H1 (cell line): ENCODE measurements at regions not wholly inside any gene's neighbourhood (a gene's known extent, or its start where the extent isn't known, plus 50 kb on each side); places are given as distances from the start of the nearest gene placed in this dataset.

Source experiments
- CTCF ChIA-PET: fragments of 300-600 bp; sonication (Branson Sonifier 250); formaldehyde crosslinking; loops from one replicate; lab custom pipeline; 2021; ENCODE audit not compliant: partially characterized antibody; lab: Charles Lee
- POLR2A ChIA-PET: fragments of 300-600 bp; sonication (Branson Sonifier 250); formaldehyde crosslinking; loops from one replicate; lab custom pipeline; 2021; ENCODE audit warnings: inconsistent platforms; ENCODE audit not compliant: partially characterized antibody; lab: Charles Lee
- DNase-seq, 2 experiments: peaks; one replicate each; pipeline versions ENCODE4 v3.0.0 to v3.0.0-alpha.2; 2010 to 2022; ENCODE audit warnings: low spot score in 2 of 2, low read depth in 1 of 2, mixed read lengths in 1 of 2
- FAIRE-seq: peaks from 2 replicates; lab custom pipeline; 2011; peaks lifted over from hg19 to GRCh38; lab: Jason Lieb, UNC
- H2AFZ ChIP-seq: 2 replicates; pipeline ENCODE4 v1.8.1; 2012; ENCODE audit warnings: low read length, inconsistent platforms
- H2AK5ac ChIP-seq: 2 replicates; pipeline ENCODE4 v1.6.1; 2013; ENCODE audit warnings: low read depth, low read length
- H2BK120ac ChIP-seq: replicated peaks from 2 replicates; pipeline ENCODE3; 2013; ENCODE audit warnings: low read depth, low read length, inconsistent platforms
- H2BK12ac ChIP-seq: 2 replicates; pipeline ENCODE4 v1.6.1; 2013; ENCODE audit warnings: low read depth, low read length
- H2BK15ac ChIP-seq: 2 replicates; pipeline ENCODE4 v1.6.1; 2013; ENCODE audit warnings: low read length
- H2BK20ac ChIP-seq: 2 replicates; pipeline ENCODE4 v1.6.1; 2013; ENCODE audit warnings: low read length
- H2BK5ac ChIP-seq: 2 replicates; pipeline ENCODE4 v1.6.1; 2013; ENCODE audit warnings: low read depth, low read length
- H3K14ac ChIP-seq: 2 replicates; pipeline ENCODE4 v1.6.1; 2013; ENCODE audit warnings: inconsistent platforms; ENCODE audit not compliant: insufficient read length
- H3K18ac ChIP-seq: 2 replicates; pipeline ENCODE4 v1.6.1; 2013; ENCODE audit warnings: low read length; ENCODE audit errors: extremely low read depth
- H3K23ac ChIP-seq: 2 replicates; pipeline ENCODE4 v1.6.1; 2013; ENCODE audit warnings: inconsistent platforms; ENCODE audit not compliant: insufficient read length
- H3K23me2 ChIP-seq: 2 replicates; pipeline ENCODE4 v1.6.1; 2013; ENCODE audit warnings: low read depth, low read length
- H3K27ac ChIP-seq: 2 replicates; pipeline ENCODE4 v1.6.1; 2011; ENCODE audit warnings: low read depth, low read length, inconsistent platforms
- H3K27me3 ChIP-seq, 4 experiments: replicated peaks in 1 of 4; 1 replicate in 1 of 4; 2 replicates in 3 of 4; pipeline versions ENCODE4 v1.6.1 to v1.8.1; 2011 to 2013; ENCODE audit warnings: low read length in 3 of 4, mild to moderate bottlenecking in 3 of 4, inconsistent platforms in 2 of 4, mixed read lengths in 2 of 4, moderate library complexity in 1 of 4; ENCODE audit not compliant: control insufficient read depth in 3 of 4, insufficient read depth in 3 of 4; ENCODE audit errors: extremely low read depth in 1 of 4
- H3K36me3 ChIP-seq, 4 experiments: 2 replicates each; pipeline versions ENCODE4 v1.6.1 to v1.8.1; 2011 to 2013; ENCODE audit warnings: mild to moderate bottlenecking in 4 of 4, low read length in 3 of 4, moderate library complexity in 2 of 4, control low read depth in 1 of 4, inconsistent platforms in 1 of 4; ENCODE audit not compliant: insufficient read depth in 4 of 4, control insufficient read depth in 2 of 4
- H3K4ac ChIP-seq: replicated peaks from 2 replicates; pipeline ENCODE3; 2013; ENCODE audit warnings: low read length, low read depth, mixed read lengths, inconsistent platforms; ENCODE audit not compliant: insufficient read length
- H3K4me1 ChIP-seq, 4 experiments: replicated peaks in 1 of 4; 1 replicate in 1 of 4; 2 replicates in 3 of 4; pipeline versions ENCODE4 v1.6.1 to v1.8.1; 2011 to 2013; ENCODE audit warnings: low read length in 3 of 4, inconsistent platforms in 2 of 4, mixed read lengths in 1 of 4; ENCODE audit not compliant: insufficient read depth in 4 of 4, control insufficient read depth in 3 of 4
- H3K4me2 ChIP-seq, 2 experiments: 2 replicates each; pipeline versions ENCODE4 v1.6.1 to v1.8.1; 2011 to 2013; ENCODE audit warnings: low read depth in 2 of 2, low read length in 2 of 2, control low read depth in 1 of 2, inconsistent platforms in 1 of 2, mild to moderate bottlenecking in 1 of 2; ENCODE audit not compliant: insufficient read depth in 1 of 2
- H3K4me3 ChIP-seq, 4 experiments: fragments of 200-600, 300-600 bp in 1 of 4; sonication (generic), shearing (Covaris generic), sonication (Bioruptor Twin) in 1 of 4; 2 replicates each; pipeline versions ENCODE4 v1.5.1 to v1.8.1; 2011 to 2016; ENCODE audit warnings: low read length in 4 of 4, low read depth in 3 of 4, control low read depth in 2 of 4, inconsistent platforms in 2 of 4, mild to moderate bottlenecking in 2 of 4, mixed read lengths in 1 of 4, moderate library complexity in 1 of 4; ENCODE audit not compliant: insufficient read depth in 2 of 4; ENCODE audit errors: extremely low read depth in 1 of 4
- H3K56ac ChIP-seq: replicated peaks from 2 replicates; pipeline ENCODE3; 2013; ENCODE audit warnings: low read depth, mild to moderate bottlenecking, mixed read lengths, low read length, inconsistent platforms; ENCODE audit not compliant: insufficient read length
- H3K79me1 ChIP-seq: 2 replicates; pipeline ENCODE4 v1.6.1; 2013; ENCODE audit warnings: low read depth, low read length, control low read depth
- H3K79me2 ChIP-seq, 2 experiments: 2 replicates each; pipeline versions ENCODE4 v1.6.1 to v1.8.1; 2012 to 2013; ENCODE audit warnings: low read length in 2 of 2, mild to moderate bottlenecking in 2 of 2, inconsistent platforms in 1 of 2; ENCODE audit not compliant: insufficient read depth in 2 of 2, control insufficient read depth in 1 of 2
- H3K9ac ChIP-seq, 4 experiments: replicated peaks in 1 of 4; 1 replicate in 1 of 4; 2 replicates in 3 of 4; pipeline versions ENCODE4 v1.6.1 to v1.8.1; 2011 to 2013; ENCODE audit warnings: low read depth in 3 of 4, low read length in 3 of 4, control low read depth in 2 of 4, mild to moderate bottlenecking in 2 of 4, moderate library complexity in 2 of 4, inconsistent platforms in 1 of 4; ENCODE audit errors: extremely low read depth in 1 of 4
- H3K9me3 ChIP-seq, 2 experiments: 2 replicates each; pipeline versions ENCODE4 v1.6.1 to v1.8.1; 2012 to 2013; ENCODE audit warnings: mild to moderate bottlenecking in 2 of 2, moderate library complexity in 2 of 2, control low read depth in 1 of 2, inconsistent platforms in 1 of 2, low read depth in 1 of 2, low read length in 1 of 2, mixed read lengths in 1 of 2; ENCODE audit not compliant: insufficient read depth in 2 of 2
- H4K20me1 ChIP-seq, 2 experiments: replicated peaks in 1 of 2; 2 replicates each; pipeline versions ENCODE3 to v1.8.1; 2011 to 2013; ENCODE audit warnings: inconsistent platforms in 2 of 2, low read length in 2 of 2, mild to moderate bottlenecking in 1 of 2; ENCODE audit not compliant: insufficient read depth in 2 of 2, control insufficient read depth in 1 of 2
- H4K5ac ChIP-seq: 2 replicates; pipeline ENCODE4 v1.6.1; 2013; ENCODE audit warnings: low read length, low read depth, mixed read lengths, inconsistent platforms; ENCODE audit not compliant: insufficient read length
- H4K8ac ChIP-seq: 2 replicates; pipeline ENCODE4 v1.8.0; 2013; ENCODE audit warnings: mild to moderate bottlenecking, moderate library complexity, low read length, inconsistent platforms; ENCODE audit not compliant: insufficient read depth; ENCODE audit errors: extremely low read depth
- H4K91ac ChIP-seq: replicated peaks from 2 replicates; pipeline ENCODE3; 2013; ENCODE audit warnings: low read length, mixed read lengths, inconsistent platforms; ENCODE audit not compliant: insufficient read length
- BRCA1 ChIP-seq: IDR thresholded peaks from 2 replicates; pipeline ENCODE4 v1.6.1; 2012; ENCODE audit warnings: low read depth, low read length, improper control_type of control experiment
- CBX5 ChIP-seq: fragments of 300-800, 300-1000 bp; sonication (generic); IDR thresholded peaks from 2 replicates; pipeline ENCODE4 v1.7.1; 2016; ENCODE audit warnings: antibody characterized with exemption, low read length, low read depth
- GTF2F1 ChIP-seq: IDR thresholded peaks from 2 replicates; pipeline ENCODE4 v1.6.1; 2012; ENCODE audit warnings: low read depth, low read length, improper control_type of control experiment, borderline replicate concordance
- HDAC2 ChIP-seq, 2 experiments: fragments of 300-600 bp in 1 of 2; sonication (generic) in 1 of 2; IDR thresholded peaks; 2 replicates each; pipeline ENCODE4 v1.6.1; 2011 to 2012; ENCODE audit warnings: low read depth in 2 of 2, low read length in 2 of 2, mild to moderate bottlenecking in 2 of 2, moderate library complexity in 2 of 2, borderline replicate concordance in 1 of 2, inconsistent platforms in 1 of 2
- JUN ChIP-seq: IDR thresholded peaks from 2 replicates; pipeline ENCODE4 v1.6.1; 2011; ENCODE audit warnings: low read depth, mild to moderate bottlenecking, improper control_type of control experiment, low read length
- POLR2A ChIP-seq, 2 experiments: IDR thresholded peaks; 1 replicate in 1 of 2; 2 replicates in 1 of 2; pipeline ENCODE4 v1.6.1; 2011; ENCODE audit warnings: low read depth in 2 of 2, low read length in 2 of 2, mild to moderate bottlenecking in 2 of 2; ENCODE audit errors: control extremely low read depth in 1 of 2
- POU5F1 ChIP-seq: IDR thresholded peaks from 2 replicates; pipeline ENCODE4 v1.6.1; 2011; ENCODE audit warnings: low read depth, mild to moderate bottlenecking, low read length, moderate library complexity
- RAD21 ChIP-seq, 2 experiments: IDR thresholded peaks in 1 of 2; conservative IDR thresholded peaks in 1 of 2; 2 replicates each; pipeline ENCODE4 v1.6.1; 2011; ENCODE audit warnings: low read depth in 2 of 2, low read length in 2 of 2, improper control_type of control experiment in 1 of 2, inconsistent platforms in 1 of 2, mild to moderate bottlenecking in 1 of 2, moderate library complexity in 1 of 2
- RNF2 ChIP-seq: fragments of 200-900, 300-1000 bp; sonication (generic); IDR thresholded peaks from 2 replicates; pipeline ENCODE4 v1.7.1; 2016; ENCODE audit warnings: borderline replicate concordance, low read depth, mild to moderate bottlenecking, antibody characterized with exemption, low read length; ENCODE audit not compliant: poor library complexity, severe bottlenecking; ENCODE audit errors: missing control alignments
- SIN3A ChIP-seq, 2 experiments: IDR thresholded peaks in 1 of 2; conservative IDR thresholded peaks in 1 of 2; 2 replicates each; pipeline ENCODE4 v1.6.1; 2011 to 2012; ENCODE audit warnings: low read length in 2 of 2, improper control_type of control experiment in 1 of 2, low read depth in 1 of 2, mild to moderate bottlenecking in 1 of 2
- SP4 ChIP-seq: IDR thresholded peaks from 2 replicates; pipeline ENCODE4 v1.6.1; 2012; ENCODE audit warnings: low read length, inconsistent platforms
- YY1 ChIP-seq: IDR thresholded peaks from 2 replicates; pipeline ENCODE4 v1.6.1; 2011; ENCODE audit warnings: low read depth, mild to moderate bottlenecking, low read length
- WGBS, 2 experiments: shearing (Covaris generic) in 1 of 2; methylation state at CpG; one replicate each; pipeline versions ENCODE4 v1.1.6 to v1.1.7; 2013 to 2015; ENCODE audit warnings: low lambda C conversion rate in 2 of 2, mixed read lengths in 2 of 2, inconsistent platforms in 1 of 2, low coverage in 1 of 2, missing lambda C conversion rate in 1 of 2; ENCODE audit not compliant: insufficient replicate concordance in 2 of 2, insufficient coverage in 1 of 2, insufficient read length in 1 of 2; ENCODE audit errors: extremely low coverage in 1 of 2, missing lambda C conversion rate in 1 of 2; 5-methylcytosine and 5-hydroxymethylcytosine counted together

DNA sequence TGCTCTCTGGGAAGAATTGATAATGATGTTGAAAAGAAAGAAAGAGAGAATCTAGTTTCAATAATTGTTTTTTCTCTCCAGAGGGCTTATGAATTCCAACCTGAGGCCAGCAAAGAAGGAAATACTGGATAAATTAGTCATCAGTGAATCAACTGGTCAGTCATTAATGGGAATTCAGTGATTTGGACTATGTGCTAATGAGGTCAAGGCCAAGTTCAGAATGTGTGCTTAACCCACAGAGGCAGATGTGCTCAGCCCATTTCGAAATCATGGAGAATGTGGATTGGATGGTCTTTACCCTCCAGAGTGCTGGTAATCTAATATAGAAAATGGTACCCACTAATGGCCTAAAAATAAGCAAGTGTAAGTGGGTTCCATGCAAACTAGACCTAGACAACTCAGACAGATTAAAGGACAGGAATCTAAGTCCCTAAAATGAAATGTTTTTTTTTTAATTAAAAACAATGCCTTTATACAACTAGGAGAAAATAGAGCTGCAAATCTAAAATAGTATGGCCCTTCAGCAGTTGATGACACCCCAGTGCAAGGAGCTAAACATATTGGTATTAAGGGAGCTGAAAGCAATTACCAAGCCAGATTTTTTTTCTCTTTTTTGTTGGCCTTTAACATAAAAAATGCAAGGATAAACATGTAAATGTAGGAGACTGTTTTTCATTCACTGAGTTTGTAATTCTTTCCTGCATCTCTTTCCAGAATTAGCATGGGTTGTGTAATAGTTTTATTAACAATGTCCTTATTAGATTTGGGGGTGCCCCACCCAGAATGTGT is 296.9 kb downstream of the SATB2 start:
- 85% methylated on average over 1 of the region's 1 CpG; no CpG with 5 or more reads in 1 of the 2 experiments for WGBS, 2 experiments
- no peaks in the 10 kb centered on the region for H3K36me3 ChIP-seq
- peak overlapping the region; percentile 36; the same call in 1 of the 2 replicates for H2BK15ac ChIP-seq
- H2BK120ac ChIP-seq, result no peak overlapping the region
- ChIA-PET CTCF (interaction anchor here (1.4 kb wide), 1 partner anchor 18 kb away, joined by 3 read pairs; no protein-coding TSS in a partner anchor), POLR2A (no interaction called here)
- no peak overlapping the region for H3K23ac ChIP-seq
- H3K4me2 ChIP-seq, result no peak overlapping the region
- DNase-seq (no peak), FAIRE-seq (no peak)
- no peaks in the 10 kb centered on the region for H3K79me1 ChIP-seq
- no peak overlapping the region for H3K56ac ChIP-seq
- H4K91ac ChIP-seq, result no peak overlapping the region
- H3K14ac ChIP-seq, result no peak overlapping the region
- H2BK12ac ChIP-seq, result no peak overlapping the region
- H4K8ac ChIP-seq, result no peak overlapping the region
- peaks cover 0 to 2% (median 0%) of the 10 kb centered on the region in 4 experiments; a peak in 1 of 7 replicates for H3K27me3 ChIP-seq
- no peaks in the 10 kb centered on the region for H4K20me1 ChIP-seq
- no peak overlapping the region for H3K18ac ChIP-seq
- no peak overlapping the region for H4K5ac ChIP-seq
- no peaks in the 10 kb centered on the region for H3K23me2 ChIP-seq
- no peak overlapping the region for H3K4ac ChIP-seq
- H3K9ac ChIP-seq, result no peak overlapping the region
- no peak overlapping the region for H3K4me3 ChIP-seq
- peaks cover 4 to 10% (median 7%) of the 10 kb centered on the region in 4 experiments; a peak in 4 of 7 replicates for H3K4me1 ChIP-seq
- no peak overlapping the region for H2AFZ ChIP-seq
- H3K27ac ChIP-seq, result no peak overlapping the region
- H2BK5ac ChIP-seq, result no peak overlapping the region
- no peaks in the 10 kb centered on the region for H3K9me3 ChIP-seq
- H2BK20ac ChIP-seq, result no peak overlapping the region
- H2AK5ac ChIP-seq, result no peak overlapping the region
- H3K79me2 ChIP-seq, result no peaks in the 10 kb centered on the region
- TF ChIP-seq CBX5, result no peak
- TF ChIP-seq RAD21 (IDR thresholded peaks at IDR 0.05 in 1 of 2, conservative IDR thresholded peaks at IDR 0.05 in 1 of 2; ENCODE audit: low read depth in 2 of 2, low read length in 2 of 2), result no peak
- no peak for TF ChIP-seq SP4
- TF ChIP-seq YY1, result no peak
- no peak for TF ChIP-seq HDAC2 (IDR thresholded peaks at IDR 0.05; ENCODE audit: borderline replicate concordance in 1 of 2, low read depth in 2 of 2, low read length in 2 of 2)
- TF ChIP-seq BRCA1, result no peak
- TF ChIP-seq SIN3A (conservative IDR thresholded peaks at IDR 0.05 in 1 of 2, IDR thresholded peaks at IDR 0.05 in 1 of 2; ENCODE audit: low read depth in 1 of 2, low read length in 2 of 2), result no peak
- no peak for TF ChIP-seq GTF2F1
- no peak for TF ChIP-seq JUN
- TF ChIP-seq POU5F1, result no peak
- no peak for TF ChIP-seq RNF2
- TF ChIP-seq POLR2A (IDR thresholded peaks at IDR 0.05; ENCODE audit: control extremely low read depth in 1 of 2, low read depth in 2 of 2, low read length in 2 of 2), result no peak
